GM18909 (cell line): ENCODE measurements at regions not wholly inside any gene's neighbourhood (a gene's known extent, or its start where the extent isn't known, plus 50 kb on each side); places are given as distances from the start of the nearest gene placed in this dataset.

Experiments
- ATAC-seq: cut with Tn5 transposase; IDR thresholded peaks from one replicate; pipeline ENCODE4 v1.9.1; 2021; ENCODE audit warnings: mild to moderate bottlenecking; ENCODE audit not compliant: unreplicated experiment, poor library complexity

DNA sequence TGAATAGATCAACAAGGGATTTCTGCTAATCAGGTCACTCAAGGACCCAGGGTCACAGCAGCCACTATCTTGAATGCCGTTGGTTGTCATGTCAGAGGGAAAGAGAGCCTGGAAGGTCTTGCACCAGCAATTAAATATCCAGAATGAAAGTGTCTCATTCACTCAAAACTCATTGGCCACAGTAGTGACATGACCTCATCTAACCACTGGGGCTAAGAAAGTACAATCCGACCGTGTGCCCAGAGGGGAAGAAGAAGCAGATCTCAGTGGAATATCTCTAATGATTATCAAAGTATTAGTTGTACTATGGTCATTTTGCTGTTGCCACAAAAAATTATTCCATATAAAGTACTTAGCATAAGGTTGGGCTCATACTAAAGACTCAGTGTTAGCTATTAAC lies 210.0 kb downstream of the QDPR start:
- ATAC-seq = no peak

DNA sequence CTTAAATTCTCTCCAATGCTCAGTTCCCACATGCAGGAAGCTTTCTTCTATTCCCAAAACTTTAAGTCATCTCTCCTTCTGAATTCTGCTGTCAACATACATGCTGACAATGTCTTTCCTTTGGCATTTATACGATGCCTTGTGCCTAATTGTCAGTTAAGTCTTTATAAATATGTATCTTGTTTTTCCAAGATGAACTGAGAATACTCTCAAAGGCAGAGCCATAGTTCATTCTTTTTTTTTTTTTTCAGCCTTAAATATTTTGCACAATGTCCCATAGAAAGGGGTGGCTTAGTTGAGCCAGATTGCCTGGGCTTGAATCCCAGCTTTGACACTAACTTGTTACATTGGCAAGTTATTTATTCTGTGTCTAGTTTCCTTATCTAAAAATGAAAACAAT lies 210.6 kb downstream of the QDPR start:
- no peak for ATAC-seq

DNA sequence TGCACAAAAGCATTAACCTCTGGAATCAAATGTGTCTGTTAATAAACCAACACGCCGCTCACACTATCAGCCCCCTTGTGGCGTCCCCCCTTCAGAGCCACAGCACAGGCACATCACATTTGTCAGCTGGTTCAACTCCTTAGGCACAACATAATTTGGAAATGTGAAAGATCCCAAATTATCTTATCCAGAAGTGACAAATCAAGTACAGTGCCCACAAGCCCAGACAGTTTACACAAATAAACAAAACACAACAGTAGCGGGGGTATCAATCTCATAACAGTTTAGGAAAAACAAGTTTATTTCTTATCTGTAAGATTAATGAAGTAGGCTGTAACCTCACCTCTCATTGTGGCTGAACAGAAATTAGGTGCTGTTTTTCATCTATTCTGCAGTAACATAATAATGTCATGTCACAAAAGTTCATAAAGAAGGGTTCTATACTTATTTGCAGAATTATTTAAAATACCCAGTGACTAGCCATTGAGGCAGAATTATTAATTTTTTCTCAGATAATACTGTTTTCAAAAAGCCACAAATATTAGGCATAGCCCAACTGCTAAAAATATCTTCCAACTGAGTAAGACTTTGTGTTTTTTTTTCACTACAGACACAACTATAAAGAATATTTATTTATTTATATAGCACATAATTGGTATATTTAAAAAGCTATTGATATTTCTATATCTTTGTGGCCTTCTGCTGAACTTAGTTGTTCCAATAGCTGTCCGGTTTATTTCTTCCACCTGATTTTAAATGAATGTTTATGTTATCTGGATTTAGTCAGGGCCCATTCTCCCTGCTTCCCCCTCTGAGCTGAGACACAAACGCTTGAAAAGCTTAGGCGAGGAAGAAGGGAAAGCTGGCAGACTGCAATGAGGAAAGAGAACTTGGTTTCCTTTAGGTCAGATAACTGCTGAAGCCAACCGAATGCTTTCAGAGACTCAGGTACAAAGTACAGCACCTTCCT lies 214.7 kb downstream of the QDPR start:
- no peak for ATAC-seq

DNA sequence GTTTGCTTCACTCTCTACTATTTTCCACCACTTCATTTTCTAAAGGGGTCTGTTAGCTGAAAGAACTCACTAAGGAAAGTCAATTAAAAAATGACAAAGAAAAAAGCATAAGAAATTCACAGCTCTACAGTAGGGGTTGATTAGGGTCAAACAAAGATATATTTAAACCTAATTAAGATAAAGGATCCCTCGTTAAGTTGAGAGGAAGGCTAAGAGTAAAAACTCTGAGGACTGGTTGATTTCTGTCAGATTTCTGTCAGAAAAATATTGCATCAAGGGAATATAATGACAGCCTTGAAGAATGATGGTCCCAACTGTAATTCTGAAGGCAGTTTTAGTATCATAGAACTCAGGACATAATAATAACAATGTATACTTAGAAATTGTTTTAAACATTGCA lies 218.0 kb downstream of the QDPR start:
- ATAC-seq = no peak

DNA sequence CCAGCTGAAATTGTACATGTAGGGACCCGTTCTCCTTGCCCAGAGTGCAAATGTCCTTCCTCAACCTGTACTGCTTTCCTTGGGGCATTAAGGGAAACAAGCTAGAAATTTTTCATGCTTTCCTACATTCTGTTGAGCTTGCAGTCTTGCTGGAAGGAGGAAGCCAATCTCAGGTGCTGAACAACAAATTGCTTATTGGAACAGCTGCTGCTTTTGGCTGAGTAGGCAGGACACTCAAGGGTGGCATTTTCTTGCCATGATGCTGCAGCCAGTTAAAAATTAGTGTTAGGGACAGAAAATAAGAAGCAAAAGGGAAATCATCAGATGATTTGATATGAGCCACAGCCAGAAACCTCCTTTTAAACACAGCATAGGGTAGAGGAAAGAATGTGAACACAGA lies 223.7 kb downstream of the QDPR start:
- no peak for ATAC-seq

DNA sequence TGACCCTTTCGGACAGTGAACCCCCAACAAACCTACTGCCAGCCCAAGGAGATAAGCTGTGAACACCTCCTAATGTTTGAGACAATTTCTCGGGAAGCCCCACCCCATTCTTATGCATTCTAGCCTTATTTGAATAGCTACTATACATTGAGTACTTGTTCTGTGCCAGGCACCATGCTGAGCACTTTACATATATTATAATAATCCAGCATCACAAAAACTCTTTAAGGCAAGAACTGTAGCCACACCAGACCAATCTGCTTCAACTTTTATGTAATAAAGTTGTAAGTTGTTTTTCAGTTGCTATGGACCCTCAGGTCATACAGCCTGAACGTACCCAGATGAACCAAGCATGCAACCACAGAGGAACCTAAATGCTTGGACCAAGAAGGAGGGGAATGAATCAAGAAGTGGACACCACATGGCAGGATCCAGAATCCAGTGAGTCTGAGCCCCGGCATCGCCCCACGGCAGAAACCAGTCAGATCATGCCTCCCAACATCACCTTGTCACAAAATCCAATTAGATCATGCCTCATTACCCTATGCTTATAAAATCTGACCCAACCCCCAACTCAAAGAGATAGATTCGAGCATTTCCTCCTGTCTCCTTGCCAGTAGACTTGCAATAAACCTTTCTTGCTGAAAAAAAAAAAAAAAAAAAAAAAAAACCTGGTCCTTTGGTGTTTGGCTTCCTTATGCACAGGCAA lies 225.0 kb downstream of the QDPR start:
- no peak for ATAC-seq

DNA sequence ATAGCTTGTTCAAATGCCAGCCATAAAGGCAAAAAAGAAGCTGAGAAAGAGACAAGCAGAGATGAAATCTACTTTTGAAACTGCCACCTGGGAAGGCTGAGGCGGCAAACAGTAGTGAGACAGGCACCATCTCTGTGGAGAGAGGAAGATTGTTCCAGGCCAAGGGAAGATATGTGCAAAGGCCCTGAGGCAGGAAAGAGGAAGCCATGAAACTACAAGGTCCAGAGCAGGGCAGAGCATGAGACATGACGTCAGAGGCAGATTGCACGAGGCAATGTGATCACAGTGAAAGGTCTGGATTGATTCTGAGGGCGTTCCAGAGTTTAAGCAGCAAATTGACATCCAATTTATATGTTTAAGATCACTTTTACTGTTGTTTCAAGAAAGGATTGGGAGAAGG lies 226.1 kb downstream of the QDPR start:
- ATAC-seq = no peak

DNA sequence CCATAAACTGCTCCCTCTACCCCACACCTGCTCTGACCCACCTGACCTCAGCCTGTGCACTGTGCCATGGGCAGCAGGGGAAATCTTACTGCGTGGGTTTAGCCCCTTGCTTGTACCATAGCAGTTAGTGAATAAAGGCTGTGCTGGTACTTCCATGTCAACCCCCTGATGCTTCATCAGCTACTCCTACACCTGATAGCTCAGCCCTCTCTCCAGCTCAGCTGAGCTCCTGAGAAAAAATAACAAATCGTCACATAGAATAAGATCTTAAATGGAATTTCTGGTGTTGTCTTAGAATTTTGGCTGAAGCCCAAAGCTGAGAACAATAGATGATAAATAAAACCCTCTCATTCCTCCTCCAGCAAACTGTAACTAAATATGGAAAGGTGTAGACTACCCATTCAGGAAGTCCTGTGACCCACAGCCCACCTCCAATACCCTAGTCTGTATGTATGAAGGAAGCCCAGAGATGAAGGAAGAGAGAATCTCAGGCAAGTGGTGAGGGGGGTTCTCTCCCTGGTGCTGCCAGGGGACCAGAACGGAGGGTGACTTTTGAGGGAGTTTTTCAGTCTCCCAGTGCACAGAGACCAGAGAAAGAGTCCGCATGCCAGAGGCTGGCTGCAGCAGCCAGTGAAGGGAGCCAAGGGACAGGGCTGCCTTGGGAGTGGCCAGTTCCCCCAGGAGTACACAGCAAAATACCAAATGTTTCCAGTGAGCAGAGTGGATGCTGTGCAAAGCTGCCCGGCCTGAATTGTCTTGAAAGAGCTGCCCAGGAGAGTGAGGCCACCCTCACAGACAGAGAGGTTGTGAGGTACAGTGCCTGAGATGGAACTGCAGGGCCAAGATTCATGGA lies 227.3 kb downstream of the QDPR start:
- ATAC-seq = no peak

DNA sequence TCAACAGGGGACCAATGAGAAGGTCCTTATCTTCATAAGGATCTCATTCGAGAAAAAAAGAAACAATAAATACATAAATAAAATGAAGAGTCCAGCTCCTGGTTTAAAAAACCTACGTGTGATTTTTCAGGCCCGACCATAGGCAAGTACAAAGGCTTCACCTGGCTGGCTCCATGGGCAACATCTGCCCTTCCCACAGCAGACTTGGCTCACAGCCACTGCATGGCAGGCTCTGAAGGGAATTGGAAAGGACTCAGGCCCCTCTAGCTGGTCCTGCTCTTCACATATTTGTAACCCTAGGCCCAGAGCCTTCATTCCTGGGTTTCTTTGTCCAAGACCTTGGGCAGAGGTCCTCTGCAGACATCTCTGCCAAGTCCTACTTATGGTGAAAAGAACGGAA lies 228.1 kb downstream of the QDPR start:
- ATAC-seq = no peak

DNA sequence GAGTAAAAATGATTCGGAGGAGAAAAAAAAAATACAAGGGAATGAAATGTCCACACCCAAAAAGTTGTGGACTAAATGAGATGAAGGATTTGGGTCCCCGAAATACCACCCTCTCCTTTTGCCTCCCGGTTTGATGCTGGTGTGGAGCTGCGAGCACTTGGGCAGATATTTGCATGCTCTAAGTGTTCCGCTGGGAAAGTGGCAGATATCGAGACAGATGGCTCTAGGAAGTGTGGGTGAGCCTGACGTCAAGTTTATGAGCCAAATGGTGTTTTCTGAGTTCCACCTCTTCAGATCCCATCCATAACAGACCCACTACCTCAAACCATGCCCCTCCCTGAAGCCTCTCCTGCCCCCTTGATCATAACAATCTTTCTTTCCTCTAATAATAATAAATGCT lies 228.6 kb downstream of the QDPR start:
- ATAC-seq = no peak

DNA sequence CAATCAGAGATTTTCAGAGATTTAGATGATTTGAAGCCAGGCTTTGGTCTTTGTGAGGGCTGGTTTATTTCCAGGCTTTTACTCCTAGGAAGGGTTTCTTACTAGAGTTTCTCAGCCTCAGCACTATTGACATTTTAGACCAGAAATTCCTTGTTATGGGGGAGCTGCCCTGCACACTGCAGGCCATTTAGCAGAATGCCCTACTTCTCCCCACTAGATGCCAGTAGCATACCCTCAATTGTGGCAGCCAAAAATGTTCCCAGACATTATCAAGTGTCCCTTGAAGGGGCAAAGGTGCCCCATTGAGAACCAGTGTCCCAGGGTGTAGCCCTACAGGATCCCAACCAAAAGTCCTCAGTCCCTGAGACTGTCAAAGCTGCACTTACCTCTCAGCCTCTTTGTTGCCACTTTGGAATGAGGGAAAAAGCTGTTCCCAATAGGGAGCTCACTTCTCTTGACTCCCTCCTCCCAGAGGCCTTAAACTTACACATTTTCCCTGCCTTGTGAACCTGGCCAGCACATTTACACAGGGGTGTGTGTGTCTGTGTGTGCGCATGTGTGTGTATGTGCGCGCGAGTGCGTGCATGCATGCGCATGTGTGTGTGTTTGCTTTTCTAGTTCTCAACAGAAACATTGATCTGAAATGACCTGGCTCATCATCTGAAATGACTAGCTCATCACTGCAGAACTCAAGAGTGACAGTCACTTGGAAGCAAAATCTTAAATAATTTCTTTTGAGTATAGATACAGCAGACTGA lies 231.4 kb downstream of the QDPR start:
- ATAC-seq = no peak

DNA sequence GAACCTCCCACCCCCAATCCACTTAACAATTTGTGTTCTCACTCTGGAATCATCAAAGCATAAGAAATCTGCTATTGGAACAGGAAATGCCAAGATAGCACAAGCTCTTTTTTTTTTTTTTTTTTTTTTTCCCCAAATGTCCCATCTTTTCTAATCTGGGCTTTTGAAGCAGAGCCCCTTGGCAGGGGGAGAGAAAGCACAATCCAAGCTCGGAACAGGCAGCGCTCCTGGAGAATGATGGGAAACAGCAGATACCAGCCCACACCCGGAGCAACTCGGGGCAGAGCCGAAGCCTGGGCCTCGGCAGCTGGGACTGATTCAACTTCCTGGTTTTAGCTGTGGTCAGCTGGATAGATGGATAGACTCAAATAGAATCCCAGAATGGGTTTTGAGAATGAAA lies 235.1 kb downstream of the QDPR start:
- ATAC-seq = no peak

DNA sequence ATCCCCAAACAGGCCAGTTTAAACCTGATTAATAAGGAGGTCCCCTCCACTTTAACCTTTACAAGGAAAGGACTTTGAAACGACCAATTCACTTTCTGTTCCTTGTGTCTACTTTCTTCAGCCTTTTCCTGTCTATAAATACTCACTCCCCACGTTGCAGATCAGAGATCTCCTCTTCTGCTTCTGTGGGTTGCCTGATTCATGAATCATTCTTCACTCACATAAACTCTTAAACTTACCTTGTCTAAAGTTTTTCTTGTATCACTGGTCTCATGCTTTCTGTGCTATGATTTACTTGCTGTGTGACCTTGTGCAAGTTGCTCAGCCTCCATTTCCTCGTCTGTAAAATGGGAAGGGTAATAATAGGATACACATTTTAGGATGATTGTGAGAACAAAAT lies 236.1 kb downstream of the QDPR start:
- ATAC-seq = no peak

DNA sequence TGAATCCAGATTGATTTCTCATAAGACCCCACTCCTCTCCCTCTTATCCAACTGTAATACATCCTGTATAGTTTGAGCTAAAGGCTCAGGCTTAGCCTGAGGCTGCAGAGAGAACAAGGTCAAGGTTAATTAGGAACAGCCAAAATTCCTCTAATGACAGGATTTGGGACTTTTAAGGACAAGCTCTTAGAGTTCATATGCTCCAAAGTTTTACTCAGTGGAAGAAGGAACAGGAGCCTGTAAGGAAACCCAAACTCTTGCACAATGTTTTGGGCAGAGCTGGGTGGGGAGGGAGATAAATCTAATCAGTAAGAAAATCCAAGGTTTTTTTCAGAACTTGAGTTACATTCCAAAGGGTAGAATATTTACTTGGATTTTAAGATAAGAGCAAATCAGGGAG lies 238.8 kb downstream of the QDPR start:
- no peak for ATAC-seq

DNA sequence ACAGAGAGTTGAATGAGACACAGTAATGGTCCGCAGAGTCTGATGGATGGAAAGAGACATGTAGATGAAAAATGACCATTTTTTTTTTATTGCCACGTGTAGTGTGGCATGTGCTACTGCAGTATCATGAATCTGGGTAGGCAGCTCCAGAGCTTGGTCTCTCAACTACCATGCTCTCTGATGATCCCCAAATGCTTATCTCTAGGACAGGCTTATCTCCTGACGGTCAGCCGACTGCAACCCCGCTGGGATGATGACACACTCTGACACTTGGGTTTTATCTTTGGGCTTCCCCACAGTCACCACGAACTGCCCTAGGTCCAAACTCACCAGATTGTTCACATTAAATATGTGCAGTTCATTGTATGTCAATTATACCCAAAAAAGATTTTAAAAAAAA lies 239.7 kb downstream of the QDPR start:
- no peak for ATAC-seq

DNA sequence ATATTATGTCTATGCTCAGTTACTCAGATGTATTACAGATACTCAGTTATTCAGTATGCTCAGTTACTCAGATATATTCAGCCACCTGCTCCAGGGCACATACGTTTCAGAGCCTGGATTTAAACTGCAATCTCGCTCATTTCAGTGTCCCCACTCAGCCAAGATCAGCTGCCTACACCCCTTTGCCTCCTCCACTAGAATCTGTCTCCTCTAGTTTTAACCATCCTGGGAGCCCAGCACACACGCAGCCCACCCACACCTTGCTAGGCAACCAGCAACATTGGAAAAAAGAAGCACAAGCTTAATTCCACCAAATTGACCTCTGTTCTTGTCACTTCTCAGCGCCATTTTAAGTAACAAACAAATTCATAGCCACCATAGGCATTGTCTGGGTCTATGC lies 246.2 kb downstream of the QDPR start:
- no peak for ATAC-seq

DNA sequence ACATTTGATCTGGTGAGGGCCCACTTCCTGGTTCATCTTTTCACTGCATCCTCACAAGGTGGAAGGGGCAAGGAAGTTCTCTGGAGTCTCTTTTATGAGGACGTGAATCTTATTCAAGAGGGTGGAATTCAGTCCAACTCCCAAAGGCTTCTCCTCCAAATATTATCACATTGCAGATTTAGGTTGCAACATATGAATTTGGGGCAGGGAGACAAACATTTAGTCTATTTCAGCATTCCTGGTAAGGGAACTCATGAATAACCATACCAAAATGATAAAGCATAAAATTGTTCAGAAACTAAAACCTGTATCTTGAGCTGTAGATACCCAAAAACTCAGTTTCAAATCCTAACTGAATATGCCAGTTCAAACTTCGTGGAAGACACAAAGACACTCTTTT lies 246.8 kb downstream of the QDPR start:
- no peak for ATAC-seq

DNA sequence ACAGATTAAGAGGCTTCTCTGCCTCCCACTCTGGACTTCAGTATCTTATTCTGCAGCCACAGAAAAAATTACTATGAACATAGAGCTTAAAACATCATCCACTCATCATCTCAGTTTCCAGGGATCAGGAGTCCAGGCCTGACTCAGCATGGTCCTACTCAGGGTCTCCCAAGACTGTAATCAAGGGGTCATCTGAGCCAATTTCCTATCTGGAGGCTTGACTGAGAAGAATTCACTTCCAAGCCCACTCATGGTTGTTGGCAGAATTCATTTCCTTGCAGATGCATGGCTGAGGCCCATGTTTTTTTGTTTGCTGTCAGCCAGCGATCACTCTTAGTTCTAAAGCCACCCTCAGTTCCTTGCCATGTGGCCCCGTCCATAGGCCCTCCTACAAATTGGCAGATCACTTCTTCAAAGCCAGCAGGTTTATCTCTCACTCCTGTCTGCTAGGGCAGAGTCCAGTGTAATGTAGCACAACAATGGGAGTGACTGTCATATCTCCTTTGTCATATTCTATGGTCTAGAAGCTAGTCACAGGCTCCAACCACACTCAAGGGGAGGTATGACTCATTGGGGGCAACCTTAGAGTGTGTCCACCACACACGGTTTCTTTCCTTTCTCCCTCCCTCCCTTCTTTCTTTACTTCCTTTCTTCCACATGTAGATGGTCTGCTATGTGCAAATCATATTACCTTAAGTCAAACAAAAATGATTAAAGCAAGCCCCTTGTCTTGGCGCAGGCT lies 251.6 kb downstream of the QDPR start:
- no peak for ATAC-seq

DNA sequence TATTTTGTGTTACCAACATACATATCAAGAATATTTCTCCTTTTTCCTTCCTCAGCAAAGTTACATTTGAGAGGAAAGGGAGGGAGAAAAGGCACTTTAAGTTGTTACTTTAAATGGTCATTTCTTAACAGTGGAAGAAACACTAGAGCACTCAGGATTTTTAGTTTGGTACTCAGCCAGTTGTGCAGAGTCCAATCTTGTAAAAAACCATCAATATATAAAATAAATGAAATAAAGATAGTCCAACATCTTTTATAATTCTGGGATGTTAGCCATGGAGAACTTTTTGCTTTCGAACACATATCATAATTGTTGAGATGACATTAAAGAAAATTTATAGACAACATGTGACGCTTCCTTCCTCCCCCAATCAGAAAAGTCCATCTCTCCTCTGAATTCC lies 253.8 kb downstream of the QDPR start:
- ATAC-seq = no peak
